A549 (cell line): ENCODE measurements at regions not wholly inside any gene's neighbourhood (a gene's known extent, or its start where the extent isn't known, plus 50 kb on each side); places are given as distances from the start of the nearest gene placed in this dataset.

Source experiments
- ATAC-seq, 2 experiments: fragments of 200-7000 bp in 1 of 2; fragments of >200 bp in 1 of 2; cut with Nextera tagmentation in 1 of 2; cut with Tn5 transposase in 1 of 2; 3 replicates each; pipeline versions ENCODE4 v1.8.0 to v1.9.1; 2018 to 2020; ENCODE audit warnings: mild to moderate bottlenecking in 1 of 2, moderate library complexity in 1 of 2
- CTCF ChIA-PET: fragments of 300-600 bp; sonication (Branson Sonifier 250); formaldehyde crosslinking; extraction: SDS; loops from one replicate; lab custom pipeline; 2021; ENCODE audit warnings: antibody characterized with exemption, inconsistent platforms; lab: Yijun Ruan, JAX
- POLR2A ChIA-PET: fragments of 350-600 bp; formaldehyde crosslinking; extraction: SDS; loops from one replicate; lab custom pipeline; 2021; ENCODE audit warnings: antibody characterized with exemption, inconsistent platforms; lab: Yijun Ruan, JAX
- DNase-seq, 2 experiments: peaks; one replicate each; pipeline versions ENCODE4 v3.0.0 to v3.0.0-alpha.2; 2011 to 2016; ENCODE audit warnings: low read depth in 1 of 2, low spot score in 1 of 2
- FAIRE-seq: peaks from 2 replicates; lab custom pipeline; 2011; peaks lifted over from hg19 to GRCh38; lab: Jason Lieb, UNC
- H3K27ac ChIP-seq, 2 experiments: fragments of >200 bp; sonication (Bioruptor Twin); formaldehyde crosslinking; 3 replicates each; pipeline ENCODE4 v1.5.1; 2016 to 2017
- H3K4me1 ChIP-seq: fragments of >200 bp; sonication (Bioruptor Twin); formaldehyde crosslinking; 3 replicates; pipeline ENCODE4 v1.6.1; 2016
- H3K4me2 ChIP-seq: fragments of >200 bp; sonication (Bioruptor Twin); formaldehyde crosslinking; 3 replicates; pipeline ENCODE4 v1.6.1; 2016
- H3K4me3 ChIP-seq: fragments of >200 bp; sonication (Bioruptor Twin); formaldehyde crosslinking; 3 replicates; pipeline ENCODE4 v1.5.1; 2016
- H3K9me3 ChIP-seq: fragments of >200 bp; sonication (Bioruptor Twin); formaldehyde crosslinking; 3 replicates; pipeline ENCODE4 v1.6.1; 2016
- BHLHE40 ChIP-seq: IDR thresholded peaks from 2 replicates; pipeline ENCODE4 v1.6.1; 2012; ENCODE audit warnings: low read depth, low read length, inconsistent platforms
- CBX2 ChIP-seq: fragments of 200-600 bp; sonication (generic); IDR thresholded peaks from 2 replicates; pipeline ENCODE4 v1.6.1; 2016; ENCODE audit warnings: low read depth, mild to moderate bottlenecking, borderline replicate concordance
- CHD4 ChIP-seq: fragments of 200-600 bp; sonication (generic); IDR thresholded peaks from 2 replicates; pipeline ENCODE4 v1.6.1; 2016; ENCODE audit warnings: antibody characterized with exemption, mild to moderate bottlenecking, borderline replicate concordance
- EP300 ChIP-seq, 2 experiments: fragments of >200 bp; sonication (Bioruptor Twin); formaldehyde crosslinking; IDR thresholded peaks; 2 replicates in 1 of 2; 3 replicates in 1 of 2; pipeline ENCODE4 v1.6.1; 2016 to 2017
- FOSB ChIP-seq: fragments of 250-450 bp; sonication (Bioruptor Pico); IDR thresholded peaks from 2 replicates; pipeline ENCODE4 v1.5.0; 2020; ENCODE audit warnings: mild to moderate bottlenecking, moderate library complexity
- FOSL2 ChIP-seq, 2 experiments: fragments of 450-650 bp in 1 of 2; fragments of >200 bp in 1 of 2; sonication (Bioruptor Twin) in 1 of 2; formaldehyde crosslinking; IDR thresholded peaks; 2 replicates each; pipeline versions ENCODE4 v1.5.0 to v1.6.1; 2016 to 2020; ENCODE audit warnings: mild to moderate bottlenecking in 1 of 2, moderate library complexity in 1 of 2
- FOXS1 ChIP-seq: fragments of 250-450 bp; sonication (Bioruptor Pico); IDR thresholded peaks from 2 replicates; pipeline ENCODE4 v1.5.0; 2020; ENCODE audit warnings: mild to moderate bottlenecking, moderate library complexity
- GATA3 ChIP-seq: IDR thresholded peaks from 2 replicates; pipeline ENCODE4 v1.6.1; 2012; ENCODE audit warnings: borderline replicate concordance
- HOXB13 ChIP-seq: fragments of 250-450 bp; sonication (Bioruptor Pico); IDR thresholded peaks from 2 replicates; pipeline ENCODE4 v1.5.0; 2020; ENCODE audit warnings: low read depth, mild to moderate bottlenecking, moderate library complexity
- HOXB5 ChIP-seq: fragments of 250-450 bp; sonication (Bioruptor Pico); IDR thresholded peaks from 2 replicates; pipeline ENCODE4 v1.5.0; 2020; ENCODE audit warnings: mild to moderate bottlenecking, moderate library complexity
- JUN ChIP-seq, 2 experiments: fragments of >200 bp; sonication (Bioruptor Twin); formaldehyde crosslinking; IDR thresholded peaks; 2 replicates in 1 of 2; 3 replicates in 1 of 2; pipeline ENCODE4 v1.6.1; 2016 to 2017
- MAFK ChIP-seq: fragments of 450-650 bp; IDR thresholded peaks from 2 replicates; pipeline ENCODE4 v1.6.1; 2014; ENCODE audit not compliant: partially characterized antibody
- MYC ChIP-seq: IDR thresholded peaks from 2 replicates; pipeline ENCODE4 v1.6.1; 2012; ENCODE audit warnings: mild to moderate bottlenecking, inconsistent platforms, low read length, improper control_type of control experiment, borderline replicate concordance
- PHF8 ChIP-seq: fragments of 200-600 bp; sonication (generic); IDR thresholded peaks from 2 replicates; pipeline ENCODE4 v1.6.1; 2016; ENCODE audit warnings: low read depth, mild to moderate bottlenecking, antibody characterized with exemption, moderate library complexity, borderline replicate concordance
- POLR2AphosphoS2 ChIP-seq: conservative IDR thresholded peaks from 2 replicates; pipeline ENCODE4 v1.6.1; 2012; ENCODE audit warnings: low read length, improper control_type of control experiment, inconsistent platforms
- RAD21 ChIP-seq, 2 experiments: fragments of >200 bp in 1 of 2; sonication (Bioruptor Twin) in 1 of 2; formaldehyde crosslinking in 1 of 2; IDR thresholded peaks in 1 of 2; conservative IDR thresholded peaks in 1 of 2; 2 replicates in 1 of 2; 3 replicates in 1 of 2; pipeline ENCODE4 v1.6.1; 2012 to 2018; ENCODE audit warnings: inconsistent platforms in 1 of 2
- RFX5 ChIP-seq: fragments of 450-650 bp; IDR thresholded peaks from 2 replicates; pipeline ENCODE4 v1.7.1; 2014; ENCODE audit warnings: antibody characterized with exemption, mild to moderate bottlenecking, moderate library complexity
- SMC3 ChIP-seq: fragments of >200 bp; sonication (Bioruptor Twin); formaldehyde crosslinking; IDR thresholded peaks from 3 replicates; pipeline ENCODE4 v1.6.1; 2018; ENCODE audit warnings: inconsistent platforms
- SREBF2 ChIP-seq: fragments of 450-650 bp; IDR thresholded peaks from 2 replicates; pipeline ENCODE4 v1.6.1; 2014; ENCODE audit warnings: mild to moderate bottlenecking, moderate library complexity
- TP53 ChIP-seq: fragments of 250-450 bp; sonication (Bioruptor Pico); IDR thresholded peaks from 2 replicates; pipeline ENCODE4 v1.5.0; 2021; ENCODE audit warnings: mild to moderate bottlenecking, moderate library complexity
- WGBS: methylation state at CpG from one replicate; pipeline ENCODE4 v1.1.6; 2017; ENCODE audit errors: missing lambda C conversion rate; 5-methylcytosine and 5-hydroxymethylcytosine counted together
- TF ChIP-seq, protein P1 (sequence below): IDR thresholded peaks from 2 replicates; pipeline ENCODE4 v1.6.1; 2012
- TF ChIP-seq, protein P2 (sequence below): fragments of 200-600 bp; sonication (generic); IDR thresholded peaks from 2 replicates; pipeline ENCODE4 v1.6.1; 2016; ENCODE audit warnings: antibody characterized with exemption, mild to moderate bottlenecking, moderate library complexity

DNA sequence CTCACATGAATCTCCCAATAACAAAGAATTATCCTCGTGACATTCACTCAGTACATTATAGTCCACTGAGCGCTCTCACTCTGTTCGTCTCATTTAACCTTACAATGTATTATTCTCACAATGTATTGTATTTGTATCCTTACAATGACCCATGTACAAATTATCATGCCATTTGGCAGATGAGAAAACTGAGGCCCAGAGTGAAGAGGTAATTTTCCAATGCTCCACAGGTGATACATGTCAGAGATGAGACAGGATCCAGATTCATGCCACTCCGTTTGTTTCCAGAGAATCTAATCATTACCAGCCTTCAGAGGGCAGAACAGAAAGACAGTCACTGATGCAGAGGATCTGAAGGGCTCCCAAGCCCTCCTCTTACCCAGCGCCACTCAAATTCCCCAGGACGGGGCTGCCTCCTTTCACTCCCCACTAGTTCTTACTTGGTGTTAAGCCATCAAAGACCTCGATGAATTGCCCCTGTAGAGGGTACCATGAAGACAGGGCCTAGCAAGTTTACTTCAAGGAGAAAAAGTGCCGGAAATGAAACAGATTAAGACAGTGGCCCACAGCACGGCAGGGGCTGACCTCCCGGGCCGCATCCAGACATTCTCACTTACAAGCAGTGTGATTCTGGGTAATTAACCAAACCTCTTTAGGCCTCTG, 98.4 kb upstream of the MBOAT2 start:
- H3K4me1 ChIP-seq = peaks cover 10% of the 10 kb centered on the region; the same call in 2 of the 3 replicates
- no peak for ATAC-seq
- H3K9me3 ChIP-seq = no peaks in the 10 kb centered on the region
- H3K4me2 ChIP-seq = no peak overlapping the region
- TF ChIP-seq FOXS1 (CRISPR knock-in tag) (no peak), FOSB (CRISPR knock-in tag) (no peak), BHLHE40 (no peak), EP300 (IDR thresholded peaks at IDR 0.05) (no peak), CBX2 (no peak), POLR2AphosphoS2 (no peak), FOSL2 (IDR thresholded peaks at IDR 0.05) (no peak), FOSL2 (CRISPR knock-in tag; IDR thresholded peaks at IDR 0.05) (no peak), SMC3 (no peak), GATA3 (no peak), RFX5 (no peak)
- TF ChIP-seq, protein P1, sequence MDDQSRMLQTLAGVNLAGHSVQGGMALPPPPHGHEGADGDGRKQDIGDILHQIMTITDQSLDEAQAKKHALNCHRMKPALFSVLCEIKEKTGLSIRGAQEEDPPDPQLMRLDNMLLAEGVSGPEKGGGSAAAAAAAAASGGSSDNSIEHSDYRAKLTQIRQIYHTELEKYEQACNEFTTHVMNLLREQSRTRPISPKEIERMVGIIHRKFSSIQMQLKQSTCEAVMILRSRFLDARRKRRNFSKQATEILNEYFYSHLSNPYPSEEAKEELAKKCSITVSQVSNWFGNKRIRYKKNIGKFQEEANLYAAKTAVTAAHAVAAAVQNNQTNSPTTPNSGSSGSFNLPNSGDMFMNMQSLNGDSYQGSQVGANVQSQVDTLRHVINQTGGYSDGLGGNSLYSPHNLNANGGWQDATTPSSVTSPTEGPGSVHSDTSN = no peak
- TF ChIP-seq, protein P2, sequence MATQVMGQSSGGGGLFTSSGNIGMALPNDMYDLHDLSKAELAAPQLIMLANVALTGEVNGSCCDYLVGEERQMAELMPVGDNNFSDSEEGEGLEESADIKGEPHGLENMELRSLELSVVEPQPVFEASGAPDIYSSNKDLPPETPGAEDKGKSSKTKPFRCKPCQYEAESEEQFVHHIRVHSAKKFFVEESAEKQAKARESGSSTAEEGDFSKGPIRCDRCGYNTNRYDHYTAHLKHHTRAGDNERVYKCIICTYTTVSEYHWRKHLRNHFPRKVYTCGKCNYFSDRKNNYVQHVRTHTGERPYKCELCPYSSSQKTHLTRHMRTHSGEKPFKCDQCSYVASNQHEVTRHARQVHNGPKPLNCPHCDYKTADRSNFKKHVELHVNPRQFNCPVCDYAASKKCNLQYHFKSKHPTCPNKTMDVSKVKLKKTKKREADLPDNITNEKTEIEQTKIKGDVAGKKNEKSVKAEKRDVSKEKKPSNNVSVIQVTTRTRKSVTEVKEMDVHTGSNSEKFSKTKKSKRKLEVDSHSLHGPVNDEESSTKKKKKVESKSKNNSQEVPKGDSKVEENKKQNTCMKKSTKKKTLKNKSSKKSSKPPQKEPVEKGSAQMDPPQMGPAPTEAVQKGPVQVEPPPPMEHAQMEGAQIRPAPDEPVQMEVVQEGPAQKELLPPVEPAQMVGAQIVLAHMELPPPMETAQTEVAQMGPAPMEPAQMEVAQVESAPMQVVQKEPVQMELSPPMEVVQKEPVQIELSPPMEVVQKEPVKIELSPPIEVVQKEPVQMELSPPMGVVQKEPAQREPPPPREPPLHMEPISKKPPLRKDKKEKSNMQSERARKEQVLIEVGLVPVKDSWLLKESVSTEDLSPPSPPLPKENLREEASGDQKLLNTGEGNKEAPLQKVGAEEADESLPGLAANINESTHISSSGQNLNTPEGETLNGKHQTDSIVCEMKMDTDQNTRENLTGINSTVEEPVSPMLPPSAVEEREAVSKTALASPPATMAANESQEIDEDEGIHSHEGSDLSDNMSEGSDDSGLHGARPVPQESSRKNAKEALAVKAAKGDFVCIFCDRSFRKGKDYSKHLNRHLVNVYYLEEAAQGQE = no peak
- no peak for FAIRE-seq
- no peak for DNase-seq
- ChIA-PET CTCF (no interaction called here), POLR2A (no interaction called here)
- no peak overlapping the region for H3K27ac ChIP-seq
- 82% methylated on average over 11 of the region's 11 CpGs for WGBS
- H3K4me3 ChIP-seq = no peak overlapping the region

DNA sequence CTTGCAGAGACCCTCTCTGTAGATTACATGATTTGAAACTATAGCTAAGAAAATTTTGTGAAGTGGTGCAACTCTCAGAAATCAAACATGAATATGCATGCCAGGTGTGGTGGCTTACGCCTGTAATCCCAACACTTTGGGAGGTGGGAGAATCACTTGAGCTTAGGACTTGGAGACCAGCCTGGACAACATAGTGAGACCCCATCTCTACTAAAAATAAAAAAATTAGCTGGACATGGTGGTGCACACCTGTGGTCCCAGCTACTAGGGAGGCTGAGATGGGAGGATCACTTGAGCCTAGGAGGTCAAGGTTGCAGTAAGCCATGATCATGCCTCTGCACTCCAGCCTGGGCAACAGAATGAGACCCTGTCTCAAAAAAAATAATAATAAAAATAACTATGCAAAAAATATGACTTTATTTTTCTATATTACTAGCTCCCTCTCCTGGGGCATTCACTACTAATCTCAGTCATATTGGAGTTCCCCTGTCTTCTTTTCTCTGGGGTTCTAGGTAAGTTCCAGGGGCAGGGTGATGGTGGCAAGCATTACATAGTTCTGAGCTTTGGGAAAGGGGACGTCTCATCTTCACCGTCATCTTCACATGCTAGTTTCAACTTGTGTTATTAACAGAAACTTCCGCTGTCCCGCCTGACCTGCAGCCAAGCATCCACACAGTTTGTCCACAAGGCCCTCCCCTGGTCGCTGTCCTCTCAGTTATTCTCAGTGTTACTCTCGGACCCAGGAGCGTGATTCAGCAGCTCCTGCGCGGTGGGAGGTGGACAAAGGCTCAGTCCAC, 96.8 kb upstream of the MBOAT2 start:
- no peak overlapping the region for H3K27ac ChIP-seq
- peaks cover 10% of the 10 kb centered on the region; the same call in 2 of the 3 replicates for H3K4me1 ChIP-seq
- FAIRE-seq (no peak), DNase-seq (no peak), ATAC-seq (no peak)
- POLR2A ChIA-PET = no interaction called here
- H3K4me2 ChIP-seq = no peak overlapping the region
- WGBS = 93% methylated on average over 10 of the region's 10 CpGs
- no peaks in the 10 kb centered on the region for H3K9me3 ChIP-seq
- CTCF ChIA-PET = interaction anchor here (0.7 to 2.2 kb wide), 4 partner anchors 10 to 227 kb away, joined by 3 to 5 read pairs (median 4); no protein-coding TSS in a partner anchor
- no peak overlapping the region for H3K4me3 ChIP-seq
- no peak for TF ChIP-seq GATA3
- no peak for TF ChIP-seq HOXB13 (CRISPR knock-in tag)
- no peak for TF ChIP-seq EP300 (IDR thresholded peaks at IDR 0.05)
- TF ChIP-seq, protein P1 = no peak
- TF ChIP-seq HOXB5 = no peak
- TF ChIP-seq SREBF2 = no peak
- TF ChIP-seq FOXS1 (CRISPR knock-in tag) = no peak
- no peak for TF ChIP-seq JUN (IDR thresholded peaks at IDR 0.05)
- no peak for TF ChIP-seq TP53 (CRISPR knock-in tag)
- TF ChIP-seq, protein P2 = no peak
- no peak for TF ChIP-seq PHF8
- TF ChIP-seq RAD21 (conservative IDR thresholded peaks at IDR 0.05 in 1 of 2, IDR thresholded peaks at IDR 0.05 in 1 of 2) = no peak
- TF ChIP-seq MAFK = no peak
- no peak for TF ChIP-seq CBX2
- no peak for TF ChIP-seq CHD4
- no peak for TF ChIP-seq MYC
